HepG2 (cell line): ENCODE measurements at regions not wholly inside any gene's neighbourhood (a gene's known extent, or its start where the extent isn't known, plus 50 kb on each side); places are given as distances from the start of the nearest gene placed in this dataset.
A peak's percentile ranks its signal among the peaks of the same experiment; 100 is the strongest.

Source experiments
- ATAC-seq: fragments of 200-7000 bp; cut with Tn5 transposase; 3 replicates; pipeline ENCODE4 v1.9.1; 2020; ENCODE audit warnings: mild to moderate bottlenecking, moderate library complexity
- BruUV-seq: library from RNA; stranded (reverse); fragments of 400-500 nt; replicated peaks from 2 replicates; lab custom pipeline; 2021; lab: Mats Ljungman, UMichigan
- CTCF ChIA-PET: fragments of 300-600 bp; formaldehyde crosslinking; extraction: SDS; loops from one replicate; lab custom pipeline; 2021; ENCODE audit warnings: low total read pairs, inconsistent platforms, low intra/inter-chr PET ratio; lab: Yijun Ruan, JAX
- POLR2A ChIA-PET: fragments of 350-600 bp; sonication (Branson Sonifier 250); formaldehyde crosslinking; loops from one replicate; lab custom pipeline; 2020; ENCODE audit warnings: antibody characterized with exemption, inconsistent platforms; lab: Yijun Ruan, JAX
- DNase-seq: peaks from one replicate; pipeline ENCODE4 v3.0.0-alpha.2; 2015; ENCODE audit warnings: low spot score
- FAIRE-seq: peaks from 3 replicates; lab custom pipeline; 2011; peaks lifted over from hg19 to GRCh38; lab: Jason Lieb, UNC
- H2AFZ ChIP-seq: one replicate; pipeline ENCODE4 v1.6.1; 2011; ENCODE audit warnings: low read length, inconsistent platforms
- H3K27ac ChIP-seq: fragments of 300-600 bp; 3 replicates; pipeline ENCODE4 v1.8.0; 2011; ENCODE audit warnings: mixed run types, mild to moderate bottlenecking, mixed read lengths, low read length, inconsistent platforms; ENCODE audit not compliant: insufficient read depth; ENCODE audit errors: extremely low read length
- H3K27me3 ChIP-seq, 2 experiments: fragments of 200-600 bp in 1 of 2; 2 replicates in 1 of 2; 3 replicates in 1 of 2; pipeline versions ENCODE4 v1.6.0 to v1.8.0; 2011; ENCODE audit warnings: low read length in 2 of 2, mild to moderate bottlenecking in 2 of 2, moderate library complexity in 2 of 2, inconsistent platforms in 1 of 2; ENCODE audit not compliant: insufficient read depth in 2 of 2, control insufficient read depth in 1 of 2
- H3K36me3 ChIP-seq, 2 experiments: fragments of 200-600 bp in 1 of 2; replicated peaks in 1 of 2; 2 replicates in 1 of 2; 3 replicates in 1 of 2; pipeline versions ENCODE4 v1.5.1 to v1.8.0; 2011; ENCODE audit warnings: low read length in 2 of 2, inconsistent platforms in 1 of 2; ENCODE audit not compliant: insufficient read depth in 2 of 2, control insufficient read depth in 1 of 2
- H3K4me1 ChIP-seq: 2 replicates; pipeline ENCODE4 v1.5.1; 2012; ENCODE audit warnings: low read length, inconsistent platforms; ENCODE audit not compliant: insufficient read depth
- H3K4me2 ChIP-seq: 2 replicates; pipeline ENCODE4 v1.6.0; 2011; ENCODE audit warnings: low read depth, low read length, inconsistent platforms
- H3K4me3 ChIP-seq, 3 experiments: fragments of 200-600 bp in 1 of 3; sonication (generic), shearing (Covaris generic) in 1 of 3; replicated peaks in 1 of 3; 2 replicates each; pipeline ENCODE4 v1.5.1; 2011 to 2016; ENCODE audit warnings: low read length in 3 of 3, inconsistent platforms in 2 of 3, low read depth in 2 of 3, mild to moderate bottlenecking in 2 of 3, control low read depth in 1 of 3, mixed read lengths in 1 of 3; ENCODE audit not compliant: insufficient read depth in 1 of 3
- H3K79me2 ChIP-seq: one replicate; pipeline ENCODE4 v1.6.1; 2011; ENCODE audit warnings: low read length, inconsistent platforms; ENCODE audit not compliant: insufficient read depth
- H3K9ac ChIP-seq: 2 replicates; pipeline ENCODE4 v1.6.0; 2011; ENCODE audit warnings: mild to moderate bottlenecking, low read depth, low read length, inconsistent platforms; ENCODE audit not compliant: insufficient read depth
- H3K9me3 ChIP-seq: 2 replicates; pipeline ENCODE4 v1.5.1; 2012; ENCODE audit warnings: mild to moderate bottlenecking, low read length
- H4K20me1 ChIP-seq: 2 replicates; pipeline ENCODE4 v1.6.0; 2011; ENCODE audit warnings: inconsistent platforms, mild to moderate bottlenecking, low read length, moderate library complexity; ENCODE audit not compliant: insufficient read depth
- CEBPB ChIP-seq: IDR thresholded peaks from 2 replicates; pipeline ENCODE4 v1.6.1; 2011; ENCODE audit warnings: low read depth, low read length, improper control_type of control experiment, borderline replicate concordance
- CENPT ChIP-seq: sonication (generic); formaldehyde crosslinking; IDR thresholded peaks from 2 replicates; pipeline ENCODE4 v1.8.0; 2022; ENCODE audit warnings: low read depth, mild to moderate bottlenecking, moderate library complexity, missing genetic modification reagents
- KDM5B ChIP-seq: sonication (generic); formaldehyde crosslinking; IDR thresholded peaks from 2 replicates; pipeline ENCODE4 v1.4.0; 2020; ENCODE audit warnings: missing genetic modification reagents, mild to moderate bottlenecking, borderline replicate concordance
- NFATC3 ChIP-seq: sonication (generic); formaldehyde crosslinking; IDR thresholded peaks from 2 replicates; pipeline ENCODE4 v1.5.1; 2020; ENCODE audit warnings: mild to moderate bottlenecking, missing genetic modification reagents
- TBX3 ChIP-seq: fragments of 450-650 bp; IDR thresholded peaks from 2 replicates; pipeline ENCODE4 v1.6.1; 2017; ENCODE audit warnings: antibody characterized with exemption, mild to moderate bottlenecking, inconsistent platforms, borderline replicate concordance
- ZNF292 ChIP-seq: sonication (generic); formaldehyde crosslinking; IDR thresholded peaks from 2 replicates; pipeline ENCODE4 v1.8.1; 2022; ENCODE audit warnings: mild to moderate bottlenecking, low read depth, missing genetic modification reagents, borderline replicate concordance
- ZNF33A ChIP-seq: sonication (generic); formaldehyde crosslinking; IDR thresholded peaks from 2 replicates; pipeline ENCODE4 v1.5.1; 2020; ENCODE audit warnings: missing genetic modification reagents, mild to moderate bottlenecking, moderate library complexity, borderline replicate concordance
- WGBS: methylation state at CpG from one replicate; pipeline ENCODE4 v1.1.6; 2017; ENCODE audit warnings: low lambda C conversion rate; 5-methylcytosine and 5-hydroxymethylcytosine counted together
- in situ Hi-C: cut with HindIII; loops from 2 replicates; pipeline ENCODE4 v1.10.0; 2017; ENCODE audit warnings: low pct_unique_long_range_greater_than_20kb; ENCODE audit not compliant: extremely low pct_ligation_motif_present
- intact Hi-C: fragments of 100-400 bp; cut with micrococcal nuclease; formaldehyde crosslinking; loops from one replicate; pipeline ENCODE4 v1.10.0; 2022; ENCODE audit not compliant: unreplicated experiment

DNA sequence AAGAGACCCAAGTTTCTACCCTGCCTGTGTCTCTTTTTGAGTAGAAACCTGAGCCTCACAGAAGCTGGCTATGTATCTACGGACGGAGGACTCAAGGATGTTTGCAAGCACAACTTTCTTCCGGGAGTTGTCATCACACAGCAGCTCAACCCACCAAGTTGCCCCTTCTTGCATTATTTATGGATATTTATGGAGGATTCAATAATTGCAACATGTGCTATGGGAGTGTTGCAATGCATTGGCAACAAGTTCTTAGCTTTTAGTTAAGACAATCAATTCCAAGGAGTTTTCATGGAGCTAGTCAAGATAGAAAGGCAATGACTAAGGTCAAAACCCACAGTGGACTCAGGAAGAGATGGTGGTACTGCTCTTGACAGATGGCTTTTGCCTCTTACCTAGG lies 336.9 kb downstream of the ENC1 start:
- Histone ChIP-seq H4K20me1 (no peaks in the 10 kb centered on the region), H3K79me2 (no peaks in the 10 kb centered on the region), H3K4me3 (no peak overlapping the region), H3K4me2 (no peak overlapping the region), H3K9me3 (no peaks in the 10 kb centered on the region), H3K27me3 (0 out of 5 replicates have a peak, but pooled peaks cover 0 to 7% of the 10 kb centered on the region in 2 experiments), H3K36me3 (no peaks in the 10 kb centered on the region), H3K4me1 (no peaks in the 10 kb centered on the region), H3K9ac (no peak overlapping the region), H3K27ac (no peak overlapping the region), H2AFZ (no peak overlapping the region)
- ChIA-PET POLR2A (no interaction called here), CTCF (no interaction called here)
- intact Hi-C loops = no loop called here
- in situ Hi-C loops = no loop called here
- ATAC-seq (no peak), FAIRE-seq (no peak), DNase-seq (no peak)
- no peak for TF ChIP-seq ZNF292 (CRISPR knock-in tag)
- peak; percentile 68; the same call in 1 of the 2 replicates for TF ChIP-seq CEBPB
- TF ChIP-seq CENPT (CRISPR knock-in tag) = no peak
- no peak for TF ChIP-seq KDM5B (CRISPR knock-in tag)
- BruUV-seq = no TSS peak
- 64% methylated on average over 3 of the region's 3 CpGs for WGBS

DNA sequence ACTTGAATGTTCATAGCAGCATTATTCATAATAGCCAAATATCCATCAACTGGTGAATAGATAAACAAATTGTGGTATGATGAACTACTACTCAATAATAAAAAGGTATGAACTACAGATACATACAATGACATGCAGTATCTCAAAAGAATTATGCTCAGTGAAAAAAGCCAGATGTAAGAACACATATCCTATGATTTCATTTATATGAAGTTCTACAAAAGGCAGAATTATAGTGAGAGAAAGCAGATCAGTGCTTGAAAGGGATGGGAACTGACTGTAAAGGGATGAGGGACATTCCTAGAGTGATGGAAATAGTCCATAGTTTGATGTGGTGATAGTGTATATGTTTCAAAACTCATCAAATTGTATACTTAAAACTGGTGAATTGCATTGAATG lies 339.0 kb downstream of the ENC1 start:
- Histone ChIP-seq H3K9ac (no peak overlapping the region), H3K27me3 (peaks cover 0 to 7% of the 10 kb centered on the region in 2 experiments; a peak in 1 of 5 replicates), H4K20me1 (no peaks in the 10 kb centered on the region), H3K4me2 (no peak overlapping the region), H3K27ac (no peak overlapping the region), H3K79me2 (no peaks in the 10 kb centered on the region), H3K36me3 (no peaks in the 10 kb centered on the region), H2AFZ (no peak overlapping the region), H3K4me3 (no peak overlapping the region)
- ATAC-seq = no peak
- POLR2A ChIA-PET = no interaction called here
- FAIRE-seq = no peak
- in situ Hi-C loops (no loop called here), intact Hi-C loops (no loop called here)
- DNase-seq = no peak
- no TSS peak for BruUV-seq
- no peak for TF ChIP-seq NFATC3 (CRISPR knock-in tag)
- no peak for TF ChIP-seq TBX3
- TF ChIP-seq ZNF33A (CRISPR knock-in tag) = no peak
- TF ChIP-seq, all 625 proteins: peak for 0
- H3K4me1 ChIP-seq = no peaks in the 10 kb centered on the region
- no peaks in the 10 kb centered on the region for H3K9me3 ChIP-seq
- CTCF ChIA-PET = no interaction called here
